ENCODE measurements at regions not wholly inside any gene's neighbourhood (a gene's known extent, or its start where the extent isn't known, plus 50 kb on each side); places are given as distances from the start of the nearest gene placed in this dataset.

GRCh38 chr3:55294557-55294956 is 192.5 kb downstream of the WNT5A start:
- TF ChIP-seq GATA2 (IDR thresholded peaks at IDR 0.05; ENCODE audit: low read depth, low read length) (no peak), GATA3 (IDR thresholded peaks at IDR 0.05; ENCODE audit: low read depth, low read length) (no peak)

Measured in SH-SY5Y (cell line).